ENCODE measurements at regions not wholly inside any gene's neighbourhood (a gene's known extent, or its start where the extent isn't known, plus 50 kb on each side); places are given as distances from the start of the nearest gene placed in this dataset.
"Not testable (repeated sequence)": the region's sequence is repeated elsewhere in the genome, so short reads cannot be mapped to it uniquely, and the experiment has no call there.

DNA sequence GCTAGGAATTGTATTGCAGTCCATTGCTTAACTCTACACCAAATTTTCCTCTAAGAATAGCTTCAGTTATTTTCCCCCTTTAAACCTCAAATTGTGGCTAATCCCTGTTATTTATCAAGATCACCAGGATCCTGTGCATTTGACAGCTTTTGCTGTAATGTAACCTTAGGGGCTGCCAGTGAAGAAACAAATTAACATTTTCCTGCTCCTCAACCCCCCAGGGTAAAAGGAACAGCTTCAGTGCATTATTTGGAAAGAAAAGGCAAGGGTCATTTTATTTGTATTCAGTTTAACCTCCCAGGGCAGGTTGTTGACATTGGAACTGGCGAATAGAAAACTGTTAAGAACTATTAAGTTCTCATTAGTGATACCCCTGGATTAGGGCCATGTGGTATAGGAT, 57.0 kb downstream of the PCDH20 start:
- DNase-seq, result no peak

GRCh38 chr13:61350341-61350740, 65.3 kb downstream of the PCDH20 start:
- DNase-seq, result no peak

DNA sequence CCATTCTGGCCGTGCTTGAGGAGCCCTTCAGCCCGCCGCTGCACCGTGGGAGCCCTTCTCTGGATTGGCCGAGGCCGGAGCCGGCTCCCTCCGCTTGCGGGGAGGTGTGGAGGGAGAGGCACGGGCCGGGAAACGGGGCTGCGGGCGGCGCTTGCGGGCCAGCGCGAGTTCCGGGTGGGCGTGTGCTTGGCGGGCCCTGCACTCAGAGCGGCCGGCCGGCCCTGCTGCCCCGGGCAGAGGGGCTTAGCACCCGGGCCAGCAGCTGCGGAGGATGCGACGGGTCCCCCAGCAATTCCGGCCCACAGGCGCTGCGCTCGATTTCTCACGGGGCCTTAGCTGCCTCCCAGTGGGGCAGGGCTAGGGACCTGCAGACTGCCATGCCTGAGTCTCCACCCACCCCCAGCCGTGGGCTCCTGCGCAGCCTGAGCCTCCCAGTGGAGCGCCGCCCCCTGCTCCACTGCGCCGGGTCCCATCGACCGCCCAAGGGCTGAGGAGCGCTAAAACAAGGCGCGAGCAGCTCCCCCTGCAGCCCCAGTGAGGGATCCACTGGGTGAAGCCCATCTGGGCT, 76.5 kb downstream of the PCDH20 start:
- DNase-seq, result no peak

DNA sequence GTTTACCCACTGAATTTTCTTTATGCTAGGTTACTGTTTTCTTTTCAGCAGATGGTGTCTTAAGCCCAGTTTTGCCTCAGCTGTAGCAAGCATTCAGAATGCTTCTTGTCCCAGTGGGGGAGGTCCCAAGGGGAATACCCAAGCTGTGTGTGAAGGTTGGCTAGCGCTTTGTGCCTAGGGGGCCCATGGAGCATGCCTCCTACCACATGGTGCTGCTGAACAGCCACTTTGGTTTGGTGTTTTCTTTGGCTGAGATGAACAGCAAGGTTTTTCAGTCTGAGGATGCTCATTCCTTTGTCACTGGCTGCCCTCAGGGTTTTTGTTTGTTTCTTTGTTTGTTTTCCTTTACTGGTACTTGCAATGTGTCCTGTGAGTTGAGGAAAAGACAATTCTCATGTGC, 99.0 kb downstream of the PCDH20 start:
- no peak for DNase-seq

- no peak for DNase-seq
These were observed 121.0 kb downstream of the PCDH20 start for GRCh38 chr13:61294467-61295191.

GRCh38 chr13:61286148-61286745, 129.4 kb downstream of the PCDH20 start:
- no peak for DNase-seq

DNA sequence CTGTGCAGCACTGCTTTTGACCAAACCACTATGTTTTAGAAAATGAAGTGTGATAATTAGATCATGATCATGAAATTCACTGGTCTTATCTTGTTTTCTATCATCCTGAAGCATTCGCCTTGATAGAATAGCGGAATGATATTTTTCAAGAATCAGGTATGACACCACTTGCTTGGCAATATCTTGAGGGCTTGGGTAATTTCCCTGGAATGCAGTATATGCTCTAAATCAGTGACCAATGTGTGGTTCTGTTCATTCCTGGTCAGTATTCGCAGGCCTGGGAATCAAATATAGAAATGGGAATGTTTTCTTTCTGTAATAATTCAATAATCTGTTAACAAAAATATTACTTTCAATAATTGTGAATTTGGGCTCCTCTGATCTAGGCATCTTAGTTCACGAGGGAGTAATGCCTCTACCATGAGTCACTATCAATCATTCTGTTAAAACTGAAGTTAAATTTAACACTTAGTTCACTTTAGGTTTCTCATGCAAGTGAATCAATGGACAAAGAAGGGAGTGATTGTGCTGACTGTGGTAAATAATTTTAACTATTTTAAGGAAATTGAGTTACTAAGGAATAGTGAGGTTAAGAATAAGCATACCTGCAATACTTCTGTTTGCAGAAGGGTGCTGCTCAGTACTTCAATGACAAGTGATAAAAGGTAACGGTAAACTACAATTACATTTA, 137.9 kb downstream of the PCDH20 start:
- no peak for DNase-seq

DNA sequence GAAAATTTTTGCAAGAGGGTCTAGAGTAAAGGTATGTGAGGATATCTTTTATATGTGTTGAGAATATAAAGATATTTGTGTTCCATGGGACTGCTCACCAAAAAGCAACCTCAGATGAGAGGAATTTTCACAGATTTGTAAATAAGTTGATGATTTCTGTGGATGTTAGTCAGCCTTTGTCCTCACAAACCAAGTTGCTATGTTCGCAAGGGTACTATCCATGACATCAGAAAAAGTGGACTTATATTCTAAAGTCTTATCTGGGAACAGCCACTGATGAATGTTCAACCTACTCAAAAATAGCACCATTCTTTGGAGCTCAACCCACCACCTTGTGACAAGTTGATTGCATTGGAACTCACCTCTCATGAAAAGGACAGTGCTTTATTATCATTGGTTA, 138.6 kb downstream of the PCDH20 start:
- no peak for DNase-seq

DNA sequence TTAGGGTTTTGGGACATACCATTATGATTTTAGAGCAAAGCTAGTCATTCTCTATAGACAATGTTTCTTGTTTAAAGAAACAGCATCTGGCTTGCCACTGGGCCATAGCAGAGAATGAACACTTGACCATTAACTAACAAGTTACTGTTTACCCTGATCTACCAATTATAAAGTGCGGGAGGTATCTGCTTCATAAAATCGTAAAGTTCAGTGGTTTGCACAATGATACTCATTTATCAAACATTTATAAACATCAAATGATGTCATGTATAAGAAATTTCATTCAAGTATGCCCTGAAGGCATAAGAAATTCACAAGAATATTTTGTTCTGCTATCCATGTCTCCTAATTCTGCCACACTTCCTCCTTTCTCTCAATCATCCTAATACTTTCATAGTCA, 139.2 kb downstream of the PCDH20 start:
- DNase-seq, result no peak

DNA sequence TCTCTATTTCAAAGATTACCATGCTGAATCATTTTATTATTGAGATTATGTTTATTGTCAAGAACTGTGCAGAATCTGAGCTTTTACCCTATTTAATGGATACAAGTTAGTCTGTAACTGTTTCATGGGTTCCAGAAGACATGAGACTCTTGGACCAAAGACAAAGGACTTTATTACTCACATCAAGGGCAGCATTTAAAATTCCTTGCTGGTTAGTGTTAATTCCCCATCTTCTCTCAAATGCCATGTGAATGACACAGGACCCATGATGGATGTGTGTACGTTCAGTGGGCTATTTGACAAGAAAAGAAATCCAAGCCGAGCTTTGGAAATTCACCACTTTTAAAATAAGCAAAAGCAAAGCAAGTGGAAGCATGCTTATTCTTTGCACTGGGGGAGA, 139.9 kb downstream of the PCDH20 start:
- no peak for DNase-seq

DNA sequence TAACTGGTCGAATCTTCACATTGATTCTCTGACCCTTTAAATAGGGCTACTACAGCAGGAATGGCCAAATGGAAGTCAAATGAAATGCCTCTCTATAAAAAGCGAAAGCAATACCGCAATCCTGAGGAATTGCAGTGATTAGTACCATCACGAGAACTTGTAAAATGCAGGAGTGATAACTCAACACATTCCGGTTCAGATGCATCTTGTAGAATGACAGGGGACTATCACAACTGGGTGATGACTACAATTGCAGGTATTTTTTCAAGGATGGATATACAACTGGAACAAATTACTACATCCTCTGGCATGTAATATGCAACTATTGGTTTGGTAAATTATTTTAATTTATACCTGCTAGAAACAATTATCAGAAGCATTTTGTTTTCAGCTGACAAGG, 140.4 kb downstream of the PCDH20 start:
- no peak for DNase-seq

- DNase-seq, result not testable (repeated sequence)
These were observed 148.8 kb downstream of the PCDH20 start for GRCh38 chr13:61266896-61267295.

DNA sequence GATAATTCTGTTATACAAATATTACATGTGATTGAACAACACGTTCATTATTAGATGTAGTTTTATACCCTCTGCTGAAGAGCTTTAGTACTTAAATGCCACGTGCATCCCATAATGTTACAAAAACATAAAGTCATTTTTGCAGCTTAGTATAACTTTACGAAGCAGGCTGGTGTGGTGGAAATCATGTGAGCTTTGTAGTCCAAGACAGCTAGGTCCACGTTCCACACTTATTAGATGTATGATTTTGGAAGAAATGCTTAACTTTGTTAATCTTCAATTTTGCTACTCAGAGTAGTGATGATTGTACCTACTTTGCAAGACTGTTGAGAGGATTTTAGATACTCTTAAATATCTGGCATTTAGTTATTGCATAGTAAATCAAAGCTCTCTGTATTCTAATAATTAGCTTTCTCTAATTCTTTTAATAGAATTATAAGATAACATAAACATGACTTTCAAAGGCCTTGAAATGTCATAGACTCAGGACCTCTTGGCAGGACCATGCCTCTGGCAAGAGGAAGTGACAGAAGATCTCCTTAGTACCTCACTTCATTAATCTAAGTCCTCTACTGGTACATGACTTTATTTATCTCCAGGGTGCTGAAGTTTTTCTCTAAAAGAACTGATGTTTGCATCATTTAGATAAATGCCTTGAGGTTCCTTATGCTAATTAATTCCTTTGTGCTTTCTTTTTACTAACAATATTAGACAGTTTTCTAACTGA, 153.7 kb downstream of the PCDH20 start:
- DNase-seq, result no peak

DNA sequence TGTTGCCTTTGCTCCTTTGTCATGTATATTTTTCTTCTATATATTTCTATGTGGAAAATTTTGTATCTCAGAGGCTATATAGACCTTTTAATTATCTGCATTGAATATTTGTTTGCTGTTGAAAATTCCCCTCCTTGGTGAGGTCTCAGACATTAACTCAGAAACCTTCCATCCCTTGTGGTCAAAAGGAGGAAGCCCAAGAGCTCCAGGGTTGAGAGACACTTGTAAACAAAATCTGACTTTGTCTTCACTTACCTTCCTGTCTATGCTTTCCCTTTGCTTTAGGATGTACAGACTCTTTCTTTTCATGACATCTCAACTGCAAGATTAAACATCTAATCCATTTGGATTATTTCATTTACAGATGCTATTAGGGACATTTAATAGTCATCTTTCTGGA, 157.5 kb downstream of the PCDH20 start:
- no peak for DNase-seq

GRCh38 chr13:61255040-61255796, 160.4 kb downstream of the PCDH20 start:
- DNase-seq, result no peak

DNA sequence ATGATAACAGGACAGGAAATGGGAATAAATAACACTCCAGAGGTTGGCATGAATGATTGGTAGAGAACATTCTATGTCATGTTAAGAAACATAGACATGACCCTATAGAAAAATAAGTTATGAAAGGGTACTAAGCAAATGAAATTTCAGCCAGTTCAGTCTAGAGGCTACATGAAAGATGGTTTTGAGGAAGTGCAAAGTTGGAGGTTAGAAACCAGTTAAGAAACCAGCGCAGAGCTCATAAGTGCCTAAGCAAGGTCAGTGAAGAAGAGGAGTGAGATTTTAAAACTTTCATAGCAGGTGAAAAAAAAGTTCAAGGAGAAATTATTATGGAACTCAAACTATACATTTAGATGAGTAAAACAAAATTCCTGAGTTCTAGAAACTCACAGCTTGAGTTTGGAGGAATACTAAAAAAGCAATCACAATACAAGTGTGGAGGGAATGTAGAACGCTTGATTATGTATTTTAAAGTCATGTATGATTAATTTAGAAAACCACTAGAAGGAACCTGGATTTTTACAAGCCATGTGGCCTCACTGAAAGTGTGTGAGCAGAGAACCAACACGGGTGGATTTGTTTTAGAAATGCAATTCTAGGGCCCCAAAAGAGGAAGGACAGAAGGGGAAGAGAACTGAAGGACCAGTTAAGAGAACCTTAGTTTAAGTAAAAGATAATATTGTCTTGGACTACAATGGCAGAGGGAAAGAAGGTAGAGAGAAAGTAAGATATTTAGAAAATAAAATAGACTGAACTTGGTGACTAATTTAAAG, 162.4 kb downstream of the PCDH20 start:
- DNase-seq, result no peak

GRCh38 chr13:61252213-61252612, 163.4 kb downstream of the PCDH20 start:
- no peak for DNase-seq

- no peak for DNase-seq
These were observed 168.3 kb downstream of the PCDH20 start for GRCh38 chr13:61247149-61247936.

GRCh38 chr13:61246351-61246750, 169.3 kb downstream of the PCDH20 start:
- DNase-seq, result no peak

DNA sequence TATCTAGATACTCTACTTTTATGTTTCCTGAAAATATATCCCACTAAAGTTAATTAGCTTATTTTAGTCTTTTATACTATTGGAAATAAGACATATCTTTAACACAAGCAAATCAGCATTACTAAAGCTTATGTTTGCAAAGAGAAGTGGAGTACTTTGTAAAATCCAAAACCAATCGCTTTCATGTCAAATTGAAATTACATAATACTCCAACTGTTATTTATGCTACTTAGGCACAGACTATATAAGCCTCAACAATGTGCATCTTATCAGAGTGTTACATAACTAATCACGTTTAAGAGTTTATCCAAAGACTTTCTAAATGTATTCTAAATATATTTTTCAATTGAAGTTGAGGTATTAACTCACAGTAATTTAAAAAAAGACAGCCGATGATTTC, 200.0 kb downstream of the PCDH20 start:
- DNase-seq, result no peak

GRCh38 chr13:61215116-61215515, 200.5 kb downstream of the PCDH20 start:
- no peak for DNase-seq

Measured in hindlimb muscle (tissue), 1 donor.